ENCODE measurements at regions not wholly inside any gene's neighbourhood (a gene's known extent, or its start where the extent isn't known, plus 50 kb on each side); places are given as distances from the start of the nearest gene placed in this dataset.

- H3K9me3 ChIP-seq = no peaks in the 10 kb centered on the region
- H3K27ac ChIP-seq = peak overlapping the region; percentile 92 to 98 (median 96)
- H3K27me3 ChIP-seq = no peaks in the 10 kb centered on the region
- no peaks in the 10 kb centered on the region for H3K36me3 ChIP-seq
- peak overlapping the region; percentile 54 to 92 (median 74) for H3K4me3 ChIP-seq
- in situ Hi-C loops (cut with MboI; ENCODE audit: low pct_ligation_motif_present in 1 of 4, low pct_unique_long_range_greater_than_20kb in 1 of 4, low sequenced_read_pairs in 3 of 4) = loop anchor here in 2 of 4 donors (10.0 kb wide), 2 partner anchors 95 to 115 kb away; no protein-coding TSS in a partner anchor
- 0 to 1% methylated on average over 8 to 38 of the region's 38 CpGs for WGBS, 2 donors (ENCODE audit: low coverage in 1 of 2)
- peaks cover 12 to 29% (median 18%) of the 10 kb centered on the region in 4 donors for H3K4me1 ChIP-seq
- intact Hi-C loops (cut with DNase I; ENCODE audit: low total_unique reads) = loop anchor here (5.0 kb wide), 2 partner anchors 98 to 112 kb away; partner anchors contain the start of gene SERTAD2
- DNase-seq = peak; percentile 68
- peak in 2 of 5 experiments; percentile 35 to 42 for TF ChIP-seq CTCF (IDR thresholded peaks at IDR 0.05)
- TF ChIP-seq POLR2AphosphoS5 (IDR thresholded peaks at IDR 0.05) = peak in 1 of 3 donors; percentile 22
- no peak for TF ChIP-seq POLR2A (IDR thresholded peaks at IDR 0.05)
Measured at GRCh38 chr2:64750001-64750816, 96.5 kb upstream of the SERTAD2 start.

- intact Hi-C loops (cut with DNase I; ENCODE audit: low total_unique reads) = loop anchor here (5.0 kb wide), 2 partner anchors 99 to 111 kb away; partner anchors contain the start of gene SERTAD2
- H3K27ac ChIP-seq = peak overlapping the region; percentile 92 to 98 (median 96)
- no peaks in the 10 kb centered on the region for H3K27me3 ChIP-seq
- peaks cover 12 to 29% (median 18%) of the 10 kb centered on the region in 4 donors for H3K4me1 ChIP-seq
- no peaks in the 10 kb centered on the region for H3K36me3 ChIP-seq
- peak; percentile 99 for TF ChIP-seq POLR2A (IDR thresholded peaks at IDR 0.05)
- peak; percentile 98 to 99 (median 99) for TF ChIP-seq POLR2AphosphoS5 (IDR thresholded peaks at IDR 0.05)
- TF ChIP-seq CTCF (IDR thresholded peaks at IDR 0.05) = no peak
- H3K9me3 ChIP-seq = no peaks in the 10 kb centered on the region
- H3K4me3 ChIP-seq = peak overlapping the region; percentile 54 to 92 (median 74)
- 0 to 1% methylated on average over 30 to 38 of the region's 43 CpGs for WGBS, 2 donors (ENCODE audit: low coverage in 1 of 2)
- DNase-seq = peak; percentile 99
- in situ Hi-C loops (cut with MboI; ENCODE audit: low pct_ligation_motif_present in 1 of 4, low pct_unique_long_range_greater_than_20kb in 1 of 4, low sequenced_read_pairs in 3 of 4) = loop anchor here in 2 of 4 donors (10.0 kb wide), 2 partner anchors 94 to 114 kb away; no protein-coding TSS in a partner anchor
Measured at GRCh38 chr2:64750817-64751285, 97.1 kb upstream of the SERTAD2 start.

GRCh38 chr2:64751286-64752260 lies 97.9 kb upstream of the SERTAD2 start:
- 0 to 1% methylated on average over 6 to 50 of the region's 59 CpGs for WGBS, 2 donors (ENCODE audit: low coverage in 1 of 2)
- peak; percentile 76 for DNase-seq
- H3K36me3 ChIP-seq = no peaks in the 10 kb centered on the region
- TF ChIP-seq CTCF (IDR thresholded peaks at IDR 0.05) (peak; percentile 39 to 88 (median 53)), POLR2A (IDR thresholded peaks at IDR 0.05) (peak; percentile 93), EP300 (IDR thresholded peaks at IDR 0.05; ENCODE audit: low read depth) (peak; percentile 34), POLR2AphosphoS5 (IDR thresholded peaks at IDR 0.05) (peak; percentile 90 to 97 (median 94))
- no peaks in the 10 kb centered on the region for H3K27me3 ChIP-seq
- H3K4me1 ChIP-seq = peaks cover 12 to 29% (median 18%) of the 10 kb centered on the region in 4 donors
- intact Hi-C loops (cut with DNase I; ENCODE audit: low total_unique reads) (loop anchor here (5.0 kb wide), 2 partner anchors 99 to 111 kb away; partner anchors contain the start of gene SERTAD2), in situ Hi-C loops (cut with MboI; ENCODE audit: low pct_ligation_motif_present in 1 of 4, low pct_unique_long_range_greater_than_20kb in 1 of 4, low sequenced_read_pairs in 3 of 4) (loop anchor here in 2 of 4 donors (10.0 kb wide), 2 partner anchors 93 to 113 kb away; no protein-coding TSS in a partner anchor)
- H3K9me3 ChIP-seq = no peaks in the 10 kb centered on the region
- H3K27ac ChIP-seq = peak overlapping the region; percentile 92 to 98 (median 96)
- H3K4me3 ChIP-seq = peak overlapping the region; percentile 50 to 62 (median 56)

Measured in transverse colon (tissue), 4 donors.